Renal cortex interstitium (tissue), 11 donors: ENCODE measurements at regions not wholly inside any gene's neighbourhood (a gene's known extent, or its start where the extent isn't known, plus 50 kb on each side); places are given as distances from the start of the nearest gene placed in this dataset.
"Not testable (repeated sequence)": the region's sequence is repeated elsewhere in the genome, so short reads cannot be mapped to it uniquely, and the experiment has no call there.

Experiments used
- DNase-seq, 11 donors: peaks; one replicate each; pipeline ENCODE4 v3.0.0-alpha.2; 2013; ENCODE audit warnings: low read depth in 9 of 11, low spot score in 4 of 11; ENCODE audit errors: extremely low read depth in 1 of 11

GRCh38 chr13:56457535-56458190, 683.1 kb upstream of the PRR20A start:
- DNase-seq = no peak

DNA sequence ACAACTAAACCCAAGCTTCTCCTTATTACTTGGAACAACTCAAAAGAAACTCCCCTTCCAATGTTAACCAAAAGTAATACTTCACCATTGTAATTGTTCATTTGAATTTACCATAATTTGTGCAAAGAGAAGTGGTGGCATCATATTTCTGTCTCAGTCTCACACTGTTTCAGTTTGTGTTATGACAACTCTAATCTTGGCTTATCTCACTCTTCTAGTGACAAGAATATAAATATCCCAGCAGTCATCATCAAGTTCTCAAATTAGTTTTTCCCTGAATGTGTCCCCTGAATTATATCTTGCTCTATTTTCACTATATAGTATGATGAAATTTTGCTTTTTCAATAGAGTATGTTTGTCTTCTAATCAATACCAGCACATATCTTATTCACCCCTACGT, 681.4 kb upstream of the PRR20A start:
- no peak for DNase-seq

- DNase-seq = no peak
Measured at GRCh38 chr13:56501750-56502149, 639.0 kb upstream of the PRR20A start.

DNA sequence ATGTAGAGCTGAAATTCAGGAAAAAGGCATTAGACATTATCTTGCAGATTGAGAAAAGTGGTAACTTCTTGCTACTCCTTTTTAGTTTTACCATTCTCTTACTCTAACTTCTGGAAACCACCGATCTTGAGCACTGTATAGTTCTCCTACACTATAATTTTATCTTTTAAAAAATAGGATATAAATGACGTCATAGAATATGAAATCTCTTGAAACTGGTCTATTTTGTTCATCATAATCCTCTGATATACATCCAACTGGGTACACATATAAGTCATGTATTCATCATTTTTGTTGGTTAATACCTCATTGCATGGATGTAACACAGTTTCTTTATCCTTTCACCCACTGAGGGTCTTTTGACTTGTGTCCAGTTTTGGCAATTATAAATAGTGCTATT, 629.9 kb upstream of the PRR20A start:
- no peak for DNase-seq

GRCh38 chr13:56512336-56512735, 628.4 kb upstream of the PRR20A start:
- not testable (repeated sequence) for DNase-seq

DNA sequence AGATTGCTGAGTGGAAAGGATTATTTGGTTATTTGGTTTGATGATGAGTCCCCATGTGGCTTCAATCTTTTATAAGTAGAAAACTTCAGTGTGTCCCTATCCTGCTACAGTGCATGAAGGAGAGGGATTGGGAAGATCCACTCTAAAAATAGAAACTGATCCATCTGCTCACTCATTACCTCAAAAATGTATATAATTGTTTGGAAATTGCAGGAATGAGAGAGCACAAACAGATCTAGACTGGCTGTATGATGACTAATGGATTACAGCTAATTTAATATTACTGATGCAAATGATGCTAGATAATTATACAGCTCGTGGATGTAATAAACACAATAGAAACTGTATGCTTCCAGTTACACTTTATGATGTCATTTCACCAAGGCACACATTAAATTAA, 625.3 kb upstream of the PRR20A start:
- no peak for DNase-seq

DNA sequence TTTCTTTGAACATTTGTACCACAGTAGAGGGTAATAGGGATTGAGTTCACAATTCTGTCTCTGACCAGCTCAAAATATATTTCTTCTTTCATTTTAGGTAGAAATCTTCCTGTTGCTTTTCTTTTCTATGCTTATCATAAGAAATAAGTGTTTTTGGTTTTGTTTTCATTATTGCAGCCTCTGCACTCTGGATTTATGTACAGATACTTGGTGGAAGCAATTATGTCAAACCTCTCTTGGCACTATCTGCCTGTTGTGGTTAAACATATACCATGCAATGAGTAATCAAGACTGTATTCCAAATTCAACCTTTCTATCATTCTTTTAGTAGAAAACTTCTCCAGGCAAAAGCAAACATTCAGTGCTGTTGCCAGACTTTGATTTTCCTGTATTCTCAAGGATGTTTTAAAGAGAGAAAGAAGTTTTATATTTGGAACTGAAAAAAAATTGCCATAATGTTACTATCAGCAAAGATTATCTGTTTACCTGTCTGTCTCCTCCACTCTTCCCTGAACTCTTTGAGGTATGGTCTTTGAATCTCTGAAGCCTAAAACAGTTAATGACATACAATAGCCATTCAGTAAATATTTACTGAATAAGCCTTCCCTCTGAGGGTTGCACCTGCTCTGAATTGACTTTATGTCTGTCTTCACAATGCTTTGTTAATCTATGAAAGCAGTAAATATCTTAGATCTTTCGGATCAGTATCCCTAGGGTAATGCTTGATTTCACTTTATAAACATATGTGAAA, 612.5 kb upstream of the PRR20A start:
- DNase-seq = no peak

DNA sequence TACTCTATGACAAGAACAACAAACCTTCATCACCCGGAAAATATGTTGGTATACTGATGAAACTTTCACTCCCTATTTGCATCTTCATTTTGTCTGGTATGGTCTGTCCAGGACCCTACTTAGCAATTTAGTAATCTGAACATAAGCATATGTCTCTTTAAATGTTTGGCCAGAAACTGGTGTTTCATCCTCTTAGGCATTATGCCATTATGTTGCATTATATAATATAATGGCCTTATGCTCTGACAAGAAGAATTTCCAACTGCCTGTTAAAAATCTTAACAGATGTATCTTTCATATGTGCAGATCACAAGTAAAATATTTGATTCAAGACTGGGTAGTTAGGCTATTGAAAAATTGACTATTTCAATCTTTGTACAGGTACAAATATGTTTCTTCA, 610.6 kb upstream of the PRR20A start:
- no peak for DNase-seq

GRCh38 chr13:56547921-56548320, 592.8 kb upstream of the PRR20A start:
- DNase-seq = not testable (repeated sequence)

- no peak for DNase-seq
Measured at GRCh38 chr13:56558698-56559320, 581.9 kb upstream of the PRR20A start.

DNA sequence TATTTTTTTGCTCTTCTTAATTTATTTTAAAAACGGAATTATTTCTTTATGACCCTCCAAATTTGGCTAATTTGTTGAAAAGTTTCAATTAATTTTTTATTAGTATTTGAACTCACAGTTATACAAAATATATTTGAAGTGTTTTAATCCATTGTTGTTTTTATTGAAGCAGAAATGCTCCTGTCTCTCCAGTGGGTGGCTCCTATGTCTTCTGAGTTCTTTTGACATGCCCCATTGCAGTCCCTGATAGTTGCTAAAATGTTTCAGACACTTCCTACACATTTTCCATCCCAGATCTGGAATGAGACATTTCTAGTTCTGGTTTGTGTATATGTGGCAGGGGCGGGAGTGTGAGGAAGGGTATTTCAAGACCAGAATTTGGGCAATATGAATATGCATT, 579.4 kb upstream of the PRR20A start:
- no peak for DNase-seq

DNA sequence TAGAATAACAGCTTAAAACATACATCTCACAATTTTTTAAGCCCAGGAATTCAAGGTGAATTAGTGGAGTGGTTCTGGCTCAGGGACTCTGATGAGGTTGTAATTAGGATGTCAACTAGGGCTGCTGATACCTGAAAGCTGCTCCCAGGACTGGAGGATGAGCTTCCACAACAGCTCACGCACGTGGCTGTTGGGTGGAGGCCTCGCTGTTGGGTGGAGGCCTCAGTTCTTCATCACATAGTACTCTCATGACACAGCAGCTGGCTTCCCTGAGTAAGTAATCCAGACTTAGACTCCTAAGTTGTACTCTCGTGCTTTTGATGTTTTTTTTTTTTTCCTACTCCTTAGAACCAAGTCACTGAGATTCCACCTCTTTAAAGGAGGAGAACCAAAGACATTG, 577.1 kb upstream of the PRR20A start:
- DNase-seq = no peak

- DNase-seq = no peak
Measured at GRCh38 chr13:56586976-56587375, 553.7 kb upstream of the PRR20A start.

DNA sequence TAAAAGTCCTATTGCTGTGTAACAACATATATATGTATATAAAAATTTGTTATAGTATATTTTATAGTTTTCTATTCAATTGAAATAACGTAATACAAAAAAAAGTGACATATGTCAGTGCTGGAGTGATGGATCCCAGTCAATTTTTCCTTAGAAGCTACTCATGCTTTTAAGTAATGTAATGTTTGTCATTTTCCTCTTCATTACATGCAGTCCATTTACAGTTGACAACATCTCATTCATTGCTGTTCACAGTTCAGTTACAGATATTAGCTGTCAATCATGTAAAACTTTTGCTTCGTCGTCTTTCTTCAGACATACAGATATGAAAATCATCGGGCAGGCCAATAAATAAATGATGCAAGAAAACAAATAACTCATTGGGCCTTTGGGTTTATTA, 525.1 kb upstream of the PRR20A start:
- no peak for DNase-seq

DNA sequence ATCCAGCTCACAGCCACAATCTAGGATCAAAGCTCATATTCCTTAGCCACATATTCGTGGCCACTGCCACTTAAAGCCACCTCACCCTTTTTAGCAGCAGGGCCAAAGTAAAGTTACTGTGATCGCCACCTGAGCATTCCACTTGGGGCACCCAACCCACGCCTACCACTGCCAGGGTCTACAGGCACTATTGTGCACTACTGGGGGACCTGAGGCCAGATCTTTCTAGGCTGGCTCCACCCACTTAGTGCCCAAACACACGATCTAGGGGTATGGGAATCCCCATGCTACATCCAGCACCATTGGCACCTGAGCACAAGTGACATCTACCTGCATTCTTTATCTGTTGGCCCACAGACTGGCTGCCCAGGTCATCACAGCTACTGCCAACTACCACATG, 517.9 kb upstream of the PRR20A start:
- no peak for DNase-seq

DNA sequence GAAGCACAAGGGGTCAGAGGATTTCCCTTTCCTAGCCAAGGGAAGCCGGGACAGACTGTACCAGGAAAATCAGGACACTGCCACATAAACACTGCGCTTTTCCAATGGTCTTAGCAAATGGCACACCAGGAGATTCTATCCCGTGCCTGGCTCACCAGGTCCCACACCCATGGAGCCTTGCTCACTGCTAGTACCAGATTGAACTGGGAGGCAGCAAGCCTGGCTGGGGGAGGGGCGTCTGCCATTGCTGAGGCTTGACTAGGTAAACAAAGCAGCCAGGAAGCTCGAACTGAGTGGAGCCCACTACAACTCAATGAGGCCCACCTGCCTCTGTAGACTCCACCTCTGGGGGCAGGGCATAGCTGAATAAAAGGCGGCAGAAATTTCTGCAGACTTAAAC, 511.8 kb upstream of the PRR20A start:
- DNase-seq = not testable (repeated sequence)

GRCh38 chr13:56631060-56631459, 509.7 kb upstream of the PRR20A start:
- not testable (repeated sequence) for DNase-seq

- DNase-seq = no peak
Measured at GRCh38 chr13:56653043-56653442, 487.7 kb upstream of the PRR20A start.

- no peak for DNase-seq
Measured at GRCh38 chr13:56659041-56659471, 481.7 kb upstream of the PRR20A start.

GRCh38 chr13:56670563-56670962, 470.2 kb upstream of the PRR20A start:
- DNase-seq = no peak
